HG03097 (cell line): ENCODE measurements at regions not wholly inside any gene's neighbourhood (a gene's known extent, or its start where the extent isn't known, plus 50 kb on each side); places are given as distances from the start of the nearest gene placed in this dataset.
"Not testable (repeated sequence)": the region's sequence is repeated elsewhere in the genome, so short reads cannot be mapped to it uniquely, and the experiment has no call there.

Experiments
- ATAC-seq: cut with Tn5 transposase; IDR thresholded peaks from one replicate; pipeline ENCODE4 v1.9.1; 2021; ENCODE audit not compliant: unreplicated experiment, low FRiP score

GRCh38 chr6:141976994-141977393 lies 155.7 kb upstream of the GJE1 start:
- ATAC-seq, result no peak

DNA sequence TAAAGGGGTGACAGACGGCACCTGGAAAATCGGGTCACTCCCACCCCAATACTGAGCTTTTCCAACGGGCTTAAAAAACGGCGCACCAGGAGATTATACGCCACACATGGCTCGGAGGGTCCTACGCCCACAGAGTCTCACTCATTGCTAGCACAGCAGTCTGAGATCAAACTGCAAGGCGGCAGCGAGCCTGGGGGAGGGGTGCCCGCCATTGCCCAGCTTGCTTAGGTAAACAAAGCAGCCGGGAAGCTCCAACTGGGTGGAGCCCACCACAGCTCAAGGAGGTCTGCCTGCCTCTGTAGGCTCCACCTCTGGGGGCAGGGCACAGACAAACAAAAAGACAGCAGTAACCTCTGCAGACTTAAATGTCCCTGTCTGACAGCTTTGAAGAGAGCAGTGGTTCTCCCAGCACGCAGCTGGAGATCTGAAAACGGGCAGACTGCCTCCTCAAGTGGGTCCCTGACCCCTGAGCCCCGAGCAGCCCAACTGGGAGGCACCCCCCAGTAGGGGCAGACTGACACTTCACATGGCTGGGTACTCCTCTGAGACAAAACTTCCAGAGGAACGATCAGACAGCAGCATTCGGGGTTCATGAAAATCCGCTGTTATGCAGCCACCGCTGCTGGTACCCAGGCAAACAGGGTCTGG lies 162.8 kb upstream of the GJE1 start:
- ATAC-seq, result not testable (repeated sequence)

DNA sequence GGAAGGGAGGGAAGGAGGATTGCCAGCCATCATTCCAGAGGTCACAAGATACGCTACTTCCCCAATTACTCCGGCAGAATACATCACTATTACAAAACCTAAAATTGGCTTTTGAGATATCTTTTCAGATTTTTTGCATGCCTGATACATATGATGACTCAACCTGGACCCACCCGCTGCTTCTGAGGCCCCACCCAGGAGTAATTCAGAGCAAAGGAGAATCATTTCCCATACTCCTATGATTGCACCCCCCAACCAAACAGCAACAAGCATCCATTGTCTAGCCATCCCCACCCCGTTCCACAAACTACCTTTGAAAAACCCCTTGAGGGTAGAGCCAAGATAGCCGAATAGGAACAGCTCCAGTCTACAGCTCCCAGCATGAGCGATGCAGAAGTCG lies 163.5 kb upstream of the GJE1 start:
- no peak for ATAC-seq

DNA sequence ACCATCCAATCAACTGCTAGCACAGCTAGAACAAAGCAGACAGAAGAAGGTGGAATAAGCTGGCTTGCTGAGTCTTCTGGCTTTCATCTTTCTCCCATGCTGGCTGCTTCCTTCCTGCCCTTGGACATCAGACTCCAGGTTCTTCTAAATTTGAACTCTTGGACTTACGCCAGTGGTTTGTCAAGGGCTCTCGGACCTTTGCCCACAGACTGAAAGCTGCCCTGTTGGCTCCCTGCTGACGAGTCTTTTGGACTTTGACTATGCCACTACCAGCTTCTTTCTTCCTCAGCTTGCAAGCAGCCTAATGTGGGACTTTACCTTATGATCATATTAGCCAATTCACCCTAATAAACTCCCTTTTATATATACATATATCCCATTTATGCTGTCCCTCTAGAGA lies 164.1 kb upstream of the GJE1 start:
- no peak for ATAC-seq

DNA sequence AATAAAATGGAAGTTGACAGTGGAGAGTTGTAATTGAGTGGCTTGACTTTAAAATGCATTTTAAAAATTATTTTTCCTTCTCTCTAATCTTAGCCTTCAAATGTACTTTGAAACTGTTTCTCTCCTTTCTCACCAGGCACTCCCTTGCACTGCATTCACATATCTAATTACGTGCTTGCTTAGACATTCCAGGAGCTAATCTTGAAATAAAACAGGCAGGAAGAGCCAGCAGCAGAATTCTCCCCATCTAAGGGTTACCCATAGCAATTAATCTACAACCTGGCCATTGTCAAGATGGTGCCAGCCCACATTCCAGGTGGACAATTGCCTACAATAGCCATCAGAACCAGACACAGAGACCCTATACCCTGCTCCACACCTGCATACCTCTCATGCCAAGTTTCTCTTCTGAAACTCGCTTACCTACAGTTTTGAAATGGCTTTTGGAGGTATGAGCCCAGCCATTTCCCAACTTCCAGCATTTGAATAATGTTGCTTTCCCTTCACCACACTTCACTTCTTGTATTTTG lies 167.6 kb upstream of the GJE1 start:
- no peak for ATAC-seq

- ATAC-seq, result no peak
These were observed 169.0 kb upstream of the GJE1 start for GRCh38 chr6:141963543-141964295.

DNA sequence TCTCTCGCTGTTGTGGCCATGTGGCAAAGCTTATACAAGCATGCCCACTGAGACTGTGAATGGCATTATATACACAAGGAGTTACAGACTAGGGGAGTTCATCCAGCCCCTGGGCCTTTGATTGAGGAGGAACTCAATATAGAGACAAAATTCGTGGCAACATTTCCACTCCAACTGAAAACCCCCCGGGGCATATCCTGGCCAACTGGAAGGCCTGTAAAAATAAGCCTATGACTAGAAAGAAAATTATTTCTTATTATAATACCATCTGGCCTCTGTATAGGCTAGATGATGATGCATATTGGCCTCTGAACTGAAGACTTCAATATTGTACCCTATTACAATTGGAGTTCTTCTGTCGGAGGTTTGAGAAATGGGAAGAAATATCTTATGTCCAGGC lies 175.5 kb upstream of the GJE1 start:
- no peak for ATAC-seq

GRCh38 chr6:141956868-141957267 lies 175.9 kb upstream of the GJE1 start:
- no peak for ATAC-seq

- no peak for ATAC-seq
These were observed 176.5 kb upstream of the GJE1 start for GRCh38 chr6:141956046-141956761.

DNA sequence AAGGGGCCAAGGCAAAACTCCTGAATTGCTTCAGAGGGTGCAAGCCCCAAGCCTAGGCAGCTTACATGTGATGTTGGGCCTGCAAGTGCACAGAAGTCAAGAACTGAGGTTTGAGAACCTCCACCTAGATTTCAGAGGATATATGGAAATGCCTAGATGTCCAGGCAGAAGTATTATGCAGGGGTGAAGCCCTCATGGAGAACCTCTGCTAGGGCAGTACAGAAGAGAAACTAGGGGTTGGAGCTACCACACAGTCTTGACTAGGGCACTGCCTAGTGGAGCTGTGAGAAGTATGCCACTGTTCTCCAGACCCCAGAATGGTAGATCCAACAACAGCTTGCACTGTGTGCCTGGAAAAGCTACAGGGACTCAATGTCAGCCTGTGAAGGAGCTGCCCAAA lies 179.7 kb upstream of the GJE1 start:
- no peak for ATAC-seq

DNA sequence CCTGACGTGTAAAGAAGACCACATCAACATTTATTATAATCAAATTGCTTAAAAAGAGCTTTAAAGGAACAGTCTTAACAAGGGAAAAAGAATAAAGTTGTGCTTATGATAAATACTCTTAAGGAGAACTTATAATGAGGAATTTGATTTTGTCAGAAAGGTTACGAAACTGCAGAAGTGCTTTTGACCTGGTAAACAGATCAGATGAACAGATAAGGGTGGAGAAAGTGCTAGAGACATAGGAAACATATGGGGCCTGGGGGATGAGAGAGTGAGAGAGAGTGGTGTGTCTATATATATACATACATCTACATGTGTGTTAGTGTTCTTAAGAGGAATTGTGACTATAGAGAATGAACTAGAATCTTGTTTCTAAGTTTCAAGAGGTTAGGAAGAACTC lies 186.2 kb upstream of the GJE1 start:
- no peak for ATAC-seq

DNA sequence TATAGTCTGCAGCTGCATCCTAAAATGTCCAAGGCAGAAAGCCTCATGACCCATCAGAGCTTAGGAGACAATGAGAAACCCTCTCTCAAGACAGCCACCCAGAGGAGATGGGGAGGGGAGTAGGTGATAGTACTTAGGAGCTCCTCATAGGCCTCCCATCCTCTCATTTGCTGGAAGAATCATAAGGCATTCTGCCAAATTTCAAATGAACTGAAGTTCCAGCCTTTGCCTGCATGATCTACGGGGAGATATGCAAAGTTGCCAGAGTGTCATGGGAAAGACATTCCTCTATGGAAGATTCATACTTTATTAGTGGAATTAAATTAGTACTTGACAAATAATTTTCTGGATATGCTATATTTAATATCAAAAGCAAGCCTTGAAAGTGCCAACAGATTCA lies 194.1 kb upstream of the GJE1 start:
- ATAC-seq, result no peak

- ATAC-seq, result no peak
These were observed 200.0 kb upstream of the GJE1 start for GRCh38 chr6:141932685-141933084.

DNA sequence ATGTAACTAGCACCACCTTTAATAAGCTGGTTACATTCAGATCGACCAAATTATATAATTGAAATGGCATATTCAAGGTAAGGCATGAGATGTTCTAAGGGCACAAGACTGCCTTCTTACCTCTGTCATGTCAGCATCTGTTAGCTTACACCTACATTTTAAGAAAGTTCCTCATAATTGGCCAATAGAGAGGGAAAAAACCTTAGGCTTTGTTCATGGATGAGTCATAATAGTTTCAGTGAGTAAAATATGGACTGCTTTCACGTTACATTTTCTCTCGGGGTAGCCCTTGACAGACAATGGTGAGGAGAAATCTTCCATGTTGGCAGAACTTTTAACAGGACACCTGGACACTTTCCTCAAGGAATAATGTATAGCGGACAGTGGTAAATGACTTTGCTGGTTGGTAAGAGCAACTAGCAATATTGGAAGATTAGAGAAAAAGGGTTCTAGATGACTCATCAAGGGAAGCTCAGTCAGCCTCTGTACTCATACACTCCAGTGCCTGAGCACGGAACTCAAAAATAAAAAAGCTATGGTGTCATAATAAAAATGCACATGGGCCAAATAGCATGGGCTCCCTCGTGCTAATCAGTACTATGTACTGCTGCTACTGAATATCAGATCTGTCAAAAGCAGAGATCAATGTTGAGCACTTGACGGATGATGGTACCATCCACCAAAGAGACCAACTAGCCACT lies 206.4 kb upstream of the GJE1 start:
- not testable (repeated sequence) for ATAC-seq

DNA sequence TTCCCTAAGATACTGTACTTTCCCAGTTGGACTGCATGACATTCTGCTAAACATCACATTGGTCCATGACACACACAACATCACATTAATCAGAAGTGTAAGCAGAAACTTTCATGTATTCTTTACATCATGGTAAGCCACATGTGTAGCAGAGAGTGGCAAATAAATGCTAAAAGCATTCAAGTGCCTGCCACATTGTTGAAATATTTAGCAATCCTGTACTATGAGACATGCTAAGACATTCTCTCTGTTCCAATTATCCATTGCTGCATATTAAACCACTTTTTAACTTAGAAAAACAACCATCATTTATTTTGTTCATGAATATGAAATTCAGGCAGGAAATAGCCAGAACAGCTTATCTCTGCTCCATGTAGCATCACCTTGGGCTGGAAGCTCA lies 207.7 kb upstream of the GJE1 start:
- ATAC-seq, result no peak

DNA sequence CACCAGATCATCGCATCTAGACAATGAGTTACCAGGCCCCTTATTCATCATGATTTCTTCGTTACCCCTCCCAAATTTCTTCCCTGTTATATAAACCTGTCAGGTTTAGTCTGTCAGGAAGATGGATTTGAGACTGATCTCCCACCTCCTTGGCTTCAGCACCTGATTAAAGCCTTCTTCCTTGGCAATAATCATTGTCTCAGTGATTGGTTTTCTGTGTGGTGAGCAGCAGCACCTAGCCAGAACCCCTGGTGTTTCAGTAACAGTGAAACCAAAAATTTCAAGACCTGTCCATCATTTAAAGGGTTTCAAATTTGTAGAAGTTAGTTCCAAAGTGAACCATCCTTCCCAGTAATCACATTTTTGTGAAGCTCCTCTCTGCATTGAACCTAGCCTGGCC lies 209.8 kb upstream of the GJE1 start:
- ATAC-seq, result no peak

DNA sequence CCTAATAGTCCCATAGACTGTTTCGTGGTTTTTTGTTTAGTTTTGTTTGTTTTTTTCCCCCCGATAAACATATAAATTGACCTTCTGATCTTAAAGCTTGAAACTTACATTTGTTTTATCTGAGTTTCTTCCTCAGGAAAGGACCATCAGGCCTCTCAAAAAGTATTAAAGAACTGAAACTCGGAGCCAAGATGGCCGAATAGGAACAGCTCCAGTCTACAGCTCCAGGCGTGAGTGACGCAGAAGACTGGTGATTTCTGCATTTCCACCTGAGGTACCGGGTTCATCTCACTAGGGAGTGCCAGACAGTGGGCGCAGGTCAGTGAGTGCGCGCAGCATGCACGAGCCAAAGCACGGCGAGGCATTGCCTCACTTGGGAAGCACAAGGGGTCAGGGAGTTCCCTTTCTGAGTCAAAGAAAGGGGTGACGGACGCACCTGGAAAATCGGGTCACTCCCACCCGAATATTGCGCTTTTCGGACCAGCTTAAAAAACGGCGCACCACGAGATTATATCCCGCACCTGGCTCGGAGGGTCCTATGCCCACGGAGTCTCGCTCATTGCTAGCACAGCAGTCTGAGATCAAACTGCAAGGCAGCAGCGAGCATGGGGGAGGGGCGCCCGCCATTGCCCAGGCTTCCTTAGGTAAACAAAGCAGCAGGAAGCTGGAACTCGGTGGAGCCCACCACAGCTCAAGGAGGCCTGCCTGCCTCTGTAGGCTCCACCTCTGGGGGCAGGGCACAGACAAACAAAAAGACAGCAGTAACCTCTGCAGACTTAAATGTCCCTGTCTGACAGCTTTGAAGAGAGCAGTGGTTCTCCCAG lies 215.8 kb upstream of the GJE1 start:
- ATAC-seq, result not testable (repeated sequence)

GRCh38 chr6:141914646-141915045 lies 218.1 kb upstream of the GJE1 start:
- no peak for ATAC-seq

DNA sequence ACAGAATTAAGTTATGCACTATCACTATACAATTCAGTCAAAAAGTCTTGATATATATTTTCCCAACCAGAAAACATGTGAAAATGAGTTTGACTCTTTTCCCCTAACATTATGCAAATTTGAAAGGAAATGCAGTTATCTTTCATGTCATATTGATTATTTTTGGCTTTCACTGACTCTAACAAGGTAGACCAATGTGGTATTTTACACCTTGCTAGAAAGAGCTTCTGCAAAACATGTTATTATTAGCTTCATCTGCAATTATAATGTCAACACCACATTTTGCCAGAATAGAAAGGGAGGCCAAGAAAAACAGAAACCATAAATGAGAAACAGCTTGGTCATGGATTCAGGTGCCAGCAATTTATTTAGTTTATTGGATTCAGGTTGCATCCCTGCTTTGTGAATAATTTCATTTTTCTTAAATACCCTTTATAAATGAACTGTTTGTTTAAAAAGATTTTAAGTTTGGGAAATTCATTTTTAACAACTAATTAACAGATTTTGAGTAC lies 226.1 kb upstream of the GJE1 start:
- ATAC-seq, result no peak

DNA sequence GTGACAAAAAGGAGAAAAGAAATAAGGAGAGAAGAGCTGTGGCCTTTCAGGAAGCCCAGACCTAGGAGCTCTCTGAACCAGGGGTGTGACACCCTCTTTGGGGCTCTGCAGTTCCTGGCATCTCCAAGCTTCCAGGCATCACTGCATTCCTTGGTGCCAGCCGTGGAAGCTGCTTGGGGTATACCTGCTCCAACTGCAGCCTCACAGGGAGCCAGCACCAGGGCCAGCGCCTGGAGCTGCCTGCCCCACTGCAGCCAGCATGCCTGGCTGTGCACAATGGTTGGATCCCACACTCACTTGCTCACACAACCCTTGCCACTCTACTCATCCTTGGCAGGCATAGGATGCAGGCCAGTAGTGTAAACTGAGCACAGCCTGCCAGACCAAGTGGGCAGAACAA lies 242.1 kb upstream of the GJE1 start:
- no peak for ATAC-seq
